WTC11 (cell line): ENCODE measurements at regions not wholly inside any gene's neighbourhood (a gene's known extent, or its start where the extent isn't known, plus 50 kb on each side); places are given as distances from the start of the nearest gene placed in this dataset.

Experiments used
- ELF4 ChIP-seq: sonication (generic); formaldehyde crosslinking; IDR thresholded peaks from 2 replicates; pipeline ENCODE4 v1.8.1; 2022; ENCODE audit warnings: low read depth, mild to moderate bottlenecking, moderate library complexity, missing genetic modification reagents
- IRF1 ChIP-seq: sonication (generic); formaldehyde crosslinking; IDR thresholded peaks from 2 replicates; pipeline ENCODE4 v1.8.0; 2023; ENCODE audit warnings: missing genetic modification reagents
- ZNF121 ChIP-seq: sonication (generic); formaldehyde crosslinking; IDR thresholded peaks from 2 replicates; pipeline ENCODE4 v1.8.0; 2023; ENCODE audit warnings: missing genetic modification reagents
- TF ChIP-seq, protein P1 (sequence below): fragments of 200-600 bp; IDR thresholded peaks from 2 replicates; pipeline ENCODE4 v1.8.0; 2022; ENCODE audit warnings: antibody characterized with exemption

- TF ChIP-seq ZNF121 (CRISPR knock-in tag): no peak
- TF ChIP-seq IRF1 (CRISPR knock-in tag): no peak
- no peak for TF ChIP-seq ELF4
- TF ChIP-seq, protein P1, sequence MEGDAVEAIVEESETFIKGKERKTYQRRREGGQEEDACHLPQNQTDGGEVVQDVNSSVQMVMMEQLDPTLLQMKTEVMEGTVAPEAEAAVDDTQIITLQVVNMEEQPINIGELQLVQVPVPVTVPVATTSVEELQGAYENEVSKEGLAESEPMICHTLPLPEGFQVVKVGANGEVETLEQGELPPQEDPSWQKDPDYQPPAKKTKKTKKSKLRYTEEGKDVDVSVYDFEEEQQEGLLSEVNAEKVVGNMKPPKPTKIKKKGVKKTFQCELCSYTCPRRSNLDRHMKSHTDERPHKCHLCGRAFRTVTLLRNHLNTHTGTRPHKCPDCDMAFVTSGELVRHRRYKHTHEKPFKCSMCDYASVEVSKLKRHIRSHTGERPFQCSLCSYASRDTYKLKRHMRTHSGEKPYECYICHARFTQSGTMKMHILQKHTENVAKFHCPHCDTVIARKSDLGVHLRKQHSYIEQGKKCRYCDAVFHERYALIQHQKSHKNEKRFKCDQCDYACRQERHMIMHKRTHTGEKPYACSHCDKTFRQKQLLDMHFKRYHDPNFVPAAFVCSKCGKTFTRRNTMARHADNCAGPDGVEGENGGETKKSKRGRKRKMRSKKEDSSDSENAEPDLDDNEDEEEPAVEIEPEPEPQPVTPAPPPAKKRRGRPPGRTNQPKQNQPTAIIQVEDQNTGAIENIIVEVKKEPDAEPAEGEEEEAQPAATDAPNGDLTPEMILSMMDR: no peak
Observed at GRCh38 chr5:112004867-112005622, 248.1 kb upstream of the NREP start.
